A549 (cell line): ENCODE measurements at regions not wholly inside any gene's neighbourhood (a gene's known extent, or its start where the extent isn't known, plus 50 kb on each side); places are given as distances from the start of the nearest gene placed in this dataset.

Source experiments
- ATAC-seq, 2 experiments: fragments of 200-7000 bp in 1 of 2; fragments of >200 bp in 1 of 2; cut with Nextera tagmentation in 1 of 2; cut with Tn5 transposase in 1 of 2; 3 replicates each; pipeline versions ENCODE4 v1.8.0 to v1.9.1; 2018 to 2020; ENCODE audit warnings: mild to moderate bottlenecking in 1 of 2, moderate library complexity in 1 of 2
- CTCF ChIA-PET: fragments of 300-600 bp; sonication (Branson Sonifier 250); formaldehyde crosslinking; extraction: SDS; loops from one replicate; lab custom pipeline; 2021; ENCODE audit warnings: antibody characterized with exemption, inconsistent platforms; lab: Yijun Ruan, JAX
- POLR2A ChIA-PET: fragments of 350-600 bp; formaldehyde crosslinking; extraction: SDS; loops from one replicate; lab custom pipeline; 2021; ENCODE audit warnings: antibody characterized with exemption, inconsistent platforms; lab: Yijun Ruan, JAX
- DNase-seq, 2 experiments: peaks; one replicate each; pipeline versions ENCODE4 v3.0.0 to v3.0.0-alpha.2; 2011 to 2016; ENCODE audit warnings: low read depth in 1 of 2, low spot score in 1 of 2
- FAIRE-seq: peaks from 2 replicates; lab custom pipeline; 2011; peaks lifted over from hg19 to GRCh38; lab: Jason Lieb, UNC
- H3K27ac ChIP-seq, 2 experiments: fragments of >200 bp; sonication (Bioruptor Twin); formaldehyde crosslinking; 3 replicates each; pipeline ENCODE4 v1.5.1; 2016 to 2017
- H3K4me1 ChIP-seq: fragments of >200 bp; sonication (Bioruptor Twin); formaldehyde crosslinking; 3 replicates; pipeline ENCODE4 v1.6.1; 2016
- H3K4me2 ChIP-seq: fragments of >200 bp; sonication (Bioruptor Twin); formaldehyde crosslinking; 3 replicates; pipeline ENCODE4 v1.6.1; 2016
- H3K4me3 ChIP-seq: fragments of >200 bp; sonication (Bioruptor Twin); formaldehyde crosslinking; 3 replicates; pipeline ENCODE4 v1.5.1; 2016
- H3K9me3 ChIP-seq: fragments of >200 bp; sonication (Bioruptor Twin); formaldehyde crosslinking; 3 replicates; pipeline ENCODE4 v1.6.1; 2016
- CHD2 ChIP-seq: fragments of 150-350 bp; IDR thresholded peaks from 2 replicates; pipeline ENCODE4 v1.6.1; 2014; ENCODE audit warnings: low read length; ENCODE audit not compliant: partially characterized antibody
- EHF ChIP-seq: fragments of 250-450 bp; sonication (Bioruptor Pico); IDR thresholded peaks from 2 replicates; pipeline ENCODE4 v1.5.0; 2020; ENCODE audit warnings: mild to moderate bottlenecking
- EHMT2 ChIP-seq: fragments of 200-600 bp; sonication (generic); IDR thresholded peaks from 2 replicates; pipeline ENCODE4 v1.6.1; 2016; ENCODE audit warnings: antibody characterized with exemption, low read depth, mild to moderate bottlenecking, moderate library complexity
- ESRRA ChIP-seq: fragments of 150-350 bp; IDR thresholded peaks from 2 replicates; pipeline ENCODE4 v1.6.1; 2014; ENCODE audit warnings: mild to moderate bottlenecking, low read length, borderline replicate concordance
- FOSL2 ChIP-seq, 2 experiments: fragments of 450-650 bp in 1 of 2; fragments of >200 bp in 1 of 2; sonication (Bioruptor Twin) in 1 of 2; formaldehyde crosslinking; IDR thresholded peaks; 2 replicates each; pipeline versions ENCODE4 v1.5.0 to v1.6.1; 2016 to 2020; ENCODE audit warnings: mild to moderate bottlenecking in 1 of 2, moderate library complexity in 1 of 2
- FOXS1 ChIP-seq: fragments of 250-450 bp; sonication (Bioruptor Pico); IDR thresholded peaks from 2 replicates; pipeline ENCODE4 v1.5.0; 2020; ENCODE audit warnings: mild to moderate bottlenecking, moderate library complexity
- HOXB5 ChIP-seq: fragments of 250-450 bp; sonication (Bioruptor Pico); IDR thresholded peaks from 2 replicates; pipeline ENCODE4 v1.5.0; 2020; ENCODE audit warnings: mild to moderate bottlenecking, moderate library complexity
- JUNB ChIP-seq: fragments of >200 bp; sonication (Bioruptor Twin); formaldehyde crosslinking; IDR thresholded peaks from 2 replicates; pipeline ENCODE4 v1.6.1; 2016
- PHF8 ChIP-seq: fragments of 200-600 bp; sonication (generic); IDR thresholded peaks from 2 replicates; pipeline ENCODE4 v1.6.1; 2016; ENCODE audit warnings: low read depth, mild to moderate bottlenecking, antibody characterized with exemption, moderate library complexity, borderline replicate concordance
- RAD21 ChIP-seq, 2 experiments: fragments of >200 bp in 1 of 2; sonication (Bioruptor Twin) in 1 of 2; formaldehyde crosslinking in 1 of 2; IDR thresholded peaks in 1 of 2; conservative IDR thresholded peaks in 1 of 2; 2 replicates in 1 of 2; 3 replicates in 1 of 2; pipeline ENCODE4 v1.6.1; 2012 to 2018; ENCODE audit warnings: inconsistent platforms in 1 of 2
- RCOR1 ChIP-seq: fragments of 150-350 bp; IDR thresholded peaks from 2 replicates; pipeline ENCODE4 v1.6.1; 2014; ENCODE audit warnings: antibody characterized with exemption, low read length, low read depth
- RFX5 ChIP-seq: fragments of 450-650 bp; IDR thresholded peaks from 2 replicates; pipeline ENCODE4 v1.7.1; 2014; ENCODE audit warnings: antibody characterized with exemption, mild to moderate bottlenecking, moderate library complexity
- RNF2 ChIP-seq: fragments of 200-600 bp; sonication (generic); IDR thresholded peaks from 2 replicates; pipeline ENCODE4 v1.6.1; 2016; ENCODE audit warnings: low read depth, mild to moderate bottlenecking, antibody characterized with exemption, moderate library complexity, borderline replicate concordance
- ZC3H11A ChIP-seq: fragments of 450-650 bp; IDR thresholded peaks from 2 replicates; pipeline ENCODE4 v1.6.1; 2014; ENCODE audit warnings: antibody characterized with exemption, mild to moderate bottlenecking
- ZFP36 ChIP-seq: fragments of 450-650 bp; IDR thresholded peaks from 2 replicates; pipeline ENCODE4 v1.6.1; 2014; ENCODE audit warnings: borderline replicate concordance; ENCODE audit not compliant: partially characterized antibody
- ZNF302 ChIP-seq: fragments of 250-450 bp; sonication (Bioruptor Pico); IDR thresholded peaks from 2 replicates; pipeline ENCODE4 v1.9.0; 2021; ENCODE audit warnings: inconsistent platforms, mild to moderate bottlenecking, moderate library complexity
- ZSCAN20 ChIP-seq: fragments of 250-450 bp; sonication (Bioruptor Pico); IDR thresholded peaks from 2 replicates; pipeline ENCODE4 v1.8.0; 2022; ENCODE audit warnings: mild to moderate bottlenecking, moderate library complexity
- WGBS: methylation state at CpG from one replicate; pipeline ENCODE4 v1.1.6; 2017; ENCODE audit errors: missing lambda C conversion rate; 5-methylcytosine and 5-hydroxymethylcytosine counted together
- TF ChIP-seq, protein P1 (sequence below): fragments of >200 bp; sonication (Bioruptor Twin); formaldehyde crosslinking; IDR thresholded peaks from 3 replicates; pipeline ENCODE4 v1.5.1; 2016
- TF ChIP-seq, protein P2 (sequence below): fragments of 450-650 bp; IDR thresholded peaks from 2 replicates; pipeline ENCODE4 v1.6.1; 2014; ENCODE audit warnings: antibody characterized with exemption
- TF ChIP-seq, protein P3 (sequence below): IDR thresholded peaks from 2 replicates; pipeline ENCODE4 v1.6.1; 2012; ENCODE audit warnings: low read depth, borderline replicate concordance

DNA sequence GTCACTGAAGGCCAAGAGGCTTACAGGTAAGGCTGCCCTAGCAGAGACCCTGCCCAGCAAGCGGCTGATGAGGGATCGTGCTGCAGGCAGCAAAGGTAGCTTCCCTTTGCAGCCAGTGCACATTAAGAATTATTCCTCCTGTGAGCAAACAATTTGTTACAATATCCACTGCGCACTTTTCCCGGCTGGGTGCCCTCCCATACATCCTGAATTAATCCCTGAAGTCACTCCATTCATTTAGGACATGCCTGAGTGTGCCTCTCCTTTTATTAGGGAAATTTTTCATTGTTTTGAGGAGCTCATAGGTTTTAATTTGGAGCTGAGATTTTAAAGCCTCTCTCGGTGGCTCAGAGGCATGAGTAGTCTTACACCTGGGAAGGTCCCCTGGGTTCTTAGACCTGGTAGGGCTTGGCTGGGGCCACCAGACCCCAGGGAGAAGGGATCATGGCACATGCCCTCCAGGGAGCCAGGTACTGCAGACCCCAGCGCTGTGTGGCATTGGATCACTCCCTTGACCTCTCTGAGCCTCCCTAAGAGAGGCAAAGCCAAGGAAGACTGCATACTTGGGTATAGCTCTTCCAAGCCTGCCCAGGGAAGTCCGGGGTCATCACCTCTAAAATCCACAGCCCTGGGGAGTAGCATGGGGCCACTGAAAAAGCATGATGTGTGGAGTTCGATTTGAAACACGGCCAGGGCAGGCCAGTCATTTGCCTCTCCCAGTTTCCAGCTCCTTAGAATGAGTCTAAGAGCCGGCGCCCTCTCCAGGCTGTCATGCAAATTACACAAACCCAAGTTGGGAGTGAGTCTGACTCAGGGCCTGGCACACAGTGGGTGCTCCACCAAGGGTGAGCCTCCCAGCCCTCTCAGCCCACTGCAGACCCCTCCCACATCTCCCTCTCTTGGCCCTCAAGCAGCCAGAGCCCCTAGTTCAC, 151.9 kb upstream of the LINGO1 start:
- H3K4me3 ChIP-seq, result no peak overlapping the region
- no peak overlapping the region for H3K27ac ChIP-seq
- FAIRE-seq, result no peak
- 41% methylated on average over 11 of the region's 11 CpGs for WGBS
- H3K4me2 ChIP-seq, result no peak overlapping the region
- ATAC-seq, result peak; percentile 58 to 91; a peak in 5 of 6 replicates
- CTCF ChIA-PET, result interaction anchor here (0.6 to 2.7 kb wide), 25 partner anchors 9 to 588 kb away, joined by 3 to 24 read pairs (median 3); no protein-coding TSS in a partner anchor
- TF ChIP-seq, protein P1, sequence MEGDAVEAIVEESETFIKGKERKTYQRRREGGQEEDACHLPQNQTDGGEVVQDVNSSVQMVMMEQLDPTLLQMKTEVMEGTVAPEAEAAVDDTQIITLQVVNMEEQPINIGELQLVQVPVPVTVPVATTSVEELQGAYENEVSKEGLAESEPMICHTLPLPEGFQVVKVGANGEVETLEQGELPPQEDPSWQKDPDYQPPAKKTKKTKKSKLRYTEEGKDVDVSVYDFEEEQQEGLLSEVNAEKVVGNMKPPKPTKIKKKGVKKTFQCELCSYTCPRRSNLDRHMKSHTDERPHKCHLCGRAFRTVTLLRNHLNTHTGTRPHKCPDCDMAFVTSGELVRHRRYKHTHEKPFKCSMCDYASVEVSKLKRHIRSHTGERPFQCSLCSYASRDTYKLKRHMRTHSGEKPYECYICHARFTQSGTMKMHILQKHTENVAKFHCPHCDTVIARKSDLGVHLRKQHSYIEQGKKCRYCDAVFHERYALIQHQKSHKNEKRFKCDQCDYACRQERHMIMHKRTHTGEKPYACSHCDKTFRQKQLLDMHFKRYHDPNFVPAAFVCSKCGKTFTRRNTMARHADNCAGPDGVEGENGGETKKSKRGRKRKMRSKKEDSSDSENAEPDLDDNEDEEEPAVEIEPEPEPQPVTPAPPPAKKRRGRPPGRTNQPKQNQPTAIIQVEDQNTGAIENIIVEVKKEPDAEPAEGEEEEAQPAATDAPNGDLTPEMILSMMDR, result peak; percentile 63
- TF ChIP-seq RAD21 (conservative IDR thresholded peaks at IDR 0.05 in 1 of 2, IDR thresholded peaks at IDR 0.05 in 1 of 2), result peak; percentile 32 to 61; a peak in 3 of 5 replicates
- no peak for TF ChIP-seq HOXB5
- peak; percentile 80 for TF ChIP-seq ZFP36
- no peak for TF ChIP-seq EHF (CRISPR knock-in tag)
- POLR2A ChIA-PET, result no interaction called here
- 0 out of 3 replicates have a peak, but pooled peaks cover 2% of the 10 kb centered on the region for H3K9me3 ChIP-seq
- H3K4me1 ChIP-seq, result no peaks in the 10 kb centered on the region
- DNase-seq, result peak; percentile 64 to 84

DNA sequence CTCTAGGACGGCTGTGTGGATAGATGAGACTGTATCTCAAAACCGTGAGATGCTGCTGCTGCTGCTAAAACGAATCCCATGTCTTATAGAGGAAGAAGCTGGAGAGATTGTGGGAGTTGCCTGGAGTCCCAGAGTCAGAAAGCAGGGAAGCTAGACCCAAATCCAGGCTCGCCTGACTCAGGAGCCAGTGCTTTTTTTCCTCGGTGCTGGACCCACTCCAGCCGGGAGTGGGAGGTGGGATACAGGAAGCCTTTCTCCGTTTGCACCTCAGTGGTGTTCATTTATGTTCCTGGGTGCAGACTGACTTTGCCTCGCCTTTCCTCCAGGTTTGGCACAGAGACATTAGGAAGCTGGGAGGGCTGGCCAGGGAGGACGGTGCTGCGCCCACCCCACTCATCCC, 150.9 kb upstream of the LINGO1 start:
- Histone ChIP-seq H3K4me3 (no peak overlapping the region), H3K4me2 (no peak overlapping the region), H3K9me3 (0 out of 3 replicates have a peak, but pooled peaks cover 3% of the 10 kb centered on the region), H3K4me1 (no peaks in the 10 kb centered on the region), H3K27ac (no peak overlapping the region)
- FAIRE-seq (no peak), DNase-seq (no peak), ATAC-seq (0 out of 6 replicates have a peak, but pooled peaks of 1 of the 2 experiments have one; percentile 8)
- ChIA-PET CTCF (interaction anchor here (0.6 to 2.7 kb wide), 10 partner anchors 9 to 153 kb away, joined by 3 to 24 read pairs (median 4); no protein-coding TSS in a partner anchor), POLR2A (no interaction called here)
- WGBS, result 23% methylated on average over 10 of the region's 10 CpGs
- no peak for TF ChIP-seq CHD2
- no peak for TF ChIP-seq ZSCAN20 (CRISPR knock-in tag)
- TF ChIP-seq RCOR1, result no peak
- no peak for TF ChIP-seq FOSL2 (IDR thresholded peaks at IDR 0.05)
- TF ChIP-seq FOSL2 (CRISPR knock-in tag; IDR thresholded peaks at IDR 0.05), result no peak
- TF ChIP-seq, protein P2, sequence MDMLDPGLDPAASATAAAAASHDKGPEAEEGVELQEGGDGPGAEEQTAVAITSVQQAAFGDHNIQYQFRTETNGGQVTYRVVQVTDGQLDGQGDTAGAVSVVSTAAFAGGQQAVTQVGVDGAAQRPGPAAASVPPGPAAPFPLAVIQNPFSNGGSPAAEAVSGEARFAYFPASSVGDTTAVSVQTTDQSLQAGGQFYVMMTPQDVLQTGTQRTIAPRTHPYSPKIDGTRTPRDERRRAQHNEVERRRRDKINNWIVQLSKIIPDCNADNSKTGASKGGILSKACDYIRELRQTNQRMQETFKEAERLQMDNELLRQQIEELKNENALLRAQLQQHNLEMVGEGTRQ, result no peak
- TF ChIP-seq RAD21 (conservative IDR thresholded peaks at IDR 0.05 in 1 of 2, IDR thresholded peaks at IDR 0.05 in 1 of 2), result no peak
- TF ChIP-seq HOXB5, result no peak
- TF ChIP-seq ESRRA, result no peak
- no peak for TF ChIP-seq EHMT2
- TF ChIP-seq ZNF302 (CRISPR knock-in tag), result no peak
- TF ChIP-seq EHF (CRISPR knock-in tag), result no peak
- TF ChIP-seq FOXS1 (CRISPR knock-in tag), result no peak
- TF ChIP-seq, protein P3, sequence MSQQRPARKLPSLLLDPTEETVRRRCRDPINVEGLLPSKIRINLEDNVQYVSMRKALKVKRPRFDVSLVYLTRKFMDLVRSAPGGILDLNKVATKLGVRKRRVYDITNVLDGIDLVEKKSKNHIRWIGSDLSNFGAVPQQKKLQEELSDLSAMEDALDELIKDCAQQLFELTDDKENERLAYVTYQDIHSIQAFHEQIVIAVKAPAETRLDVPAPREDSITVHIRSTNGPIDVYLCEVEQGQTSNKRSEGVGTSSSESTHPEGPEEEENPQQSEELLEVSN, result no peak
- no peak for TF ChIP-seq ZC3H11A
- no peak for TF ChIP-seq JUNB

DNA sequence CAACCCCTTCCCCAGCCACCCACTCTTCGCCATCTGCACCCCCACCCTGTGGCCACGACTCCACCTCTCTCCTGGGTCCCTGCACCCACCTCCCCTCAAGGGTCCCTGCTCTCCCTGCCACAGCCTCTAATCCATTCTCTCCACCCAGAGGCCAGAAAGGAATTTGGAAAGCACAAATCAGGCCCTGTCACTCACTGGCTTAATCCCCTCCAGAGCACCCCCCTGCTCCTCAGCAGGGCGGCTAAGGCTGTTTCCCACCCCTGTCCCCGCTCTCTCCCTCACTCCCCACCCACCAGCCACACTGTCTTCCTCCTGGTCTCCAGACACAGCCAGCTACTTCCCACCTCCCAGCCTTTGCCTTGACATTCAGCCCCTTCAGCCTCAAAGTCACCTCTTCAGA, 150.0 kb upstream of the LINGO1 start:
- 0 out of 3 replicates have a peak, but pooled peaks cover 3% of the 10 kb centered on the region for H3K9me3 ChIP-seq
- no peak overlapping the region for H3K27ac ChIP-seq
- H3K4me1 ChIP-seq, result no peaks in the 10 kb centered on the region
- FAIRE-seq (no peak), ATAC-seq (no peak), DNase-seq (no peak)
- 49% methylated on average over 4 of the region's 4 CpGs for WGBS
- H3K4me3 ChIP-seq, result no peak overlapping the region
- ChIA-PET POLR2A (no interaction called here), CTCF (interaction anchor here (0.7 to 2.7 kb wide), 3 partner anchors 13 to 142 kb away, joined by 3 to 24 read pairs (median 4); no protein-coding TSS in a partner anchor)
- H3K4me2 ChIP-seq, result no peak overlapping the region
- TF ChIP-seq RFX5 (no peak), CHD2 (no peak), EHMT2 (no peak), FOSL2 (IDR thresholded peaks at IDR 0.05) (no peak), FOSL2 (CRISPR knock-in tag; IDR thresholded peaks at IDR 0.05) (no peak), RNF2 (no peak), PHF8 (no peak), ZNF302 (CRISPR knock-in tag) (no peak)
- TF ChIP-seq, protein P2, result no peak
- TF ChIP-seq, all 56 proteins: peak for 0
